ENCODE measurements at regions not wholly inside any gene's neighbourhood (a gene's known extent, or its start where the extent isn't known, plus 50 kb on each side); places are given as distances from the start of the nearest gene placed in this dataset.
A peak's percentile ranks its signal among the peaks of the same experiment; 100 is the strongest.

DNA sequence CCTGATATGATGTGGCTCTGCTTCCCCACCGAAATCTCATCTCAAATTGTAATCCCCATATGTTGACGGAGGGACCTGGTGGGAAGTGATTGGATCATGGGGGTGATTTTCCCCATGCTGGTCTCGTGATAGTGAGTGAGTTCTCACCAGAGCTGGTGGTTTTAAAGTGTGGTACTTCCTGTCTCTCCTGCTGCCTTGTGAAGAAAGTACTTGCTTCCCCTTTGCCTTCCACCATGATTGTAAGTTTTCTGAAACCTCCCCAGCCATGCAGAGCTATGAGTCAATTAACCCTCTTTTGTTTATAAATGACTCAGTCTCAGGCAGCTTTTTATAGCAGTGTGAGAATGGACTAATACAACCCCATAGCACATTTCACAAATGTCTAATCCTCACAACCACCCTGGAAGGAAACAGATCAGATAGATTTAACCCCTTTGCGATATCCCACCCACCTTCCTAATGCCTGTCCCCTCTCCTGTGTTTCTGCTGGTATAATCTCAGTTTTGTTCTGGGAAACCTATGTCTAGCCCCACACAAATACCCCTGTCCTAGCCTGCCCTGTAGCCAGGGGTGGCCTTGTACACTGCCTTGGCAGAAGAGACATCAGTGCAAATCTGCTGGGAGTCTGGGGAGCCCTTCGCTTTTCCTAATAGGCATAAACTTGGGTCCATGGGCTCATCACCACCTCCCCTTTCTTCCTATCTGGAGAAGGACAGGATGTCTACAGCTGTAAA is 157.0 kb upstream of the RAI14 start:
- DNase-seq (ENCODE audit: low read depth, low spot score) (peak; percentile 89), FAIRE-seq (peak; percentile 95)
- H3K4me1 ChIP-seq (ENCODE audit: control insufficient read depth, extremely low read depth, insufficient read depth, low read length) = peaks cover 14% of the 10 kb centered on the region

DNA sequence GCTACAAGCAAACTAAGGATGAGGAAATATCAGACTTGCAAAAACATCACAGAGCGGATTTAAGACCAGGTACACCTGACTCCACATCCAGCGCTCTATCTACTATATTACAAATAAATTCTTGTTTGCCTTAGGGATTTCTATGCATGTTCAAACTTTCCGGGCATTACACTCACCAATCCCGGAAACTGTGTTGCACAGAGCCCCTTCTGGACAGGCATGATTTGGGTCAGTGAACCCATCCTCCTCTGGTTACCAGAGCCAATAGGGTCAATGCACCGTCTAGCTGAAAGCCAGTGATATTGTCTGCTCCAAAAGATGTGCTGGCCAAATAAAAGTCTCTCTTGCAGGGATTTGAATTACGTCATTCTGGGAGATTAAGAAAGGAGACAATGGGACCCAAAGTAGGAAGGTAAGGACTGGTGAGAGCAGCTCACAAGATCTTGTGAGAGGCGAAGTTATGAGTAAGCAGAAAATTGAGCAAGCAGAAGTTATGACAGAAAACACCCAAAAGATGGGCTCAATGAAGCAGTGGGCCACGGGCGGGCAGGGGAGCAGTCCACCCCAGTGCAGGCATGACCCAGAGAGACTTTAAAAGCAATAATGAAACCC is 155.8 kb upstream of the RAI14 start:
- H2AFZ ChIP-seq (ENCODE audit: low read depth, low read length) = no peak overlapping the region
- H3K4me1 ChIP-seq (ENCODE audit: control insufficient read depth, extremely low read depth, insufficient read depth, low read length) = peaks cover 13% of the 10 kb centered on the region
- H3K79me2 ChIP-seq (ENCODE audit: control insufficient read depth, insufficient read depth, low read length) = no peaks in the 10 kb centered on the region
- H3K4me2 ChIP-seq (ENCODE audit: insufficient read depth, low read length) = no peak overlapping the region
- no peak overlapping the region for H3K27ac ChIP-seq (ENCODE audit: insufficient read depth, low read depth, low read length)
- no peak overlapping the region for H3K4me3 ChIP-seq (replicated peaks in 1 of 3; ENCODE audit: insufficient read depth in 1 of 3, low read depth in 1 of 3, low read length in 3 of 3)
- H3K9me3 ChIP-seq (replicated peaks; ENCODE audit: control insufficient read depth, insufficient read depth, low read length) = no peaks in the 10 kb centered on the region
- no peaks in the 10 kb centered on the region for H3K9me1 ChIP-seq (replicated peaks; ENCODE audit: control insufficient read depth, extremely low read depth, insufficient read depth, low read length)
- POLR2A ChIA-PET = no interaction called here
- TF ChIP-seq, protein P1, sequence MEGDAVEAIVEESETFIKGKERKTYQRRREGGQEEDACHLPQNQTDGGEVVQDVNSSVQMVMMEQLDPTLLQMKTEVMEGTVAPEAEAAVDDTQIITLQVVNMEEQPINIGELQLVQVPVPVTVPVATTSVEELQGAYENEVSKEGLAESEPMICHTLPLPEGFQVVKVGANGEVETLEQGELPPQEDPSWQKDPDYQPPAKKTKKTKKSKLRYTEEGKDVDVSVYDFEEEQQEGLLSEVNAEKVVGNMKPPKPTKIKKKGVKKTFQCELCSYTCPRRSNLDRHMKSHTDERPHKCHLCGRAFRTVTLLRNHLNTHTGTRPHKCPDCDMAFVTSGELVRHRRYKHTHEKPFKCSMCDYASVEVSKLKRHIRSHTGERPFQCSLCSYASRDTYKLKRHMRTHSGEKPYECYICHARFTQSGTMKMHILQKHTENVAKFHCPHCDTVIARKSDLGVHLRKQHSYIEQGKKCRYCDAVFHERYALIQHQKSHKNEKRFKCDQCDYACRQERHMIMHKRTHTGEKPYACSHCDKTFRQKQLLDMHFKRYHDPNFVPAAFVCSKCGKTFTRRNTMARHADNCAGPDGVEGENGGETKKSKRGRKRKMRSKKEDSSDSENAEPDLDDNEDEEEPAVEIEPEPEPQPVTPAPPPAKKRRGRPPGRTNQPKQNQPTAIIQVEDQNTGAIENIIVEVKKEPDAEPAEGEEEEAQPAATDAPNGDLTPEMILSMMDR (IDR thresholded peaks at IDR 0.05; ENCODE audit: extremely low read depth in 1 of 2, insufficient read depth in 1 of 2, low read depth in 1 of 2, low read length in 2 of 2) = no peak
- TF ChIP-seq EZH2 (IDR thresholded peaks at IDR 0.05; ENCODE audit: borderline replicate concordance, low read depth, low read length, severe bottlenecking) (no peak), JUN (IDR thresholded peaks at IDR 0.05; ENCODE audit: borderline replicate concordance, insufficient read depth, insufficient read length, low read depth) (no peak), POLR2AphosphoS5 (IDR thresholded peaks at IDR 0.05; ENCODE audit: insufficient read depth, low read depth, low read length) (no peak), FOS (IDR thresholded peaks at IDR 0.05; ENCODE audit: borderline replicate concordance, insufficient read depth, low read length) (no peak), GATA2 (IDR thresholded peaks at IDR 0.05; ENCODE audit: insufficient read depth, insufficient read length, low read depth, low read length) (no peak), MYC (IDR thresholded peaks at IDR 0.05; ENCODE audit: low read depth, low read length) (no peak), POLR2A (IDR thresholded peaks at IDR 0.05; ENCODE audit: low read depth, low read length) (no peak)
- TF ChIP-seq, protein P2, sequence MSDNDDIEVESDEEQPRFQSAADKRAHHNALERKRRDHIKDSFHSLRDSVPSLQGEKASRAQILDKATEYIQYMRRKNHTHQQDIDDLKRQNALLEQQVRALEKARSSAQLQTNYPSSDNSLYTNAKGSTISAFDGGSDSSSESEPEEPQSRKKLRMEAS (IDR thresholded peaks at IDR 0.05; ENCODE audit: insufficient read depth, insufficient read length) = no peak
- no peaks in the 10 kb centered on the region for H3K36me3 ChIP-seq (ENCODE audit: control insufficient read depth in 2 of 2, extremely low read depth in 1 of 2, insufficient read depth in 2 of 2, low read length in 2 of 2)
- no peak for FAIRE-seq
- BruUV-seq (replicated peaks) = no TSS peak
- intact Hi-C loops (cut with micrococcal nuclease) (no loop called here), dilution Hi-C loops (cut with MboI; ENCODE audit: extremely low pct_ligation_motif_present, low sequenced_read_pairs) (no loop called here)
- CTCF ChIA-PET = interaction anchor here (0.8 to 1.4 kb wide), 4 partner anchors 13 to 19 kb away, joined by 3 to 5 read pairs (median 3); no protein-coding TSS in a partner anchor
- no peak for DNase-seq (ENCODE audit: low read depth, low spot score)
- H3K27me3 ChIP-seq (ENCODE audit: control insufficient read depth in 2 of 2, insufficient read depth in 2 of 2, low read length in 2 of 2) = no peaks in the 10 kb centered on the region
- H4K20me1 ChIP-seq (replicated peaks; ENCODE audit: control insufficient read depth, extremely low read depth, insufficient read depth, low read length) = no peaks in the 10 kb centered on the region
- no peak overlapping the region for H3K9ac ChIP-seq (replicated peaks; ENCODE audit: extremely low read depth, insufficient read depth, low read length)

More for the DNA sequence above, 157.0 kb upstream of the RAI14 start:
- H3K4me3 ChIP-seq (replicated peaks in 1 of 3; ENCODE audit: insufficient read depth in 1 of 3, low read depth in 1 of 3, low read length in 3 of 3) = no peak overlapping the region
- dilution Hi-C loops (cut with MboI; ENCODE audit: extremely low pct_ligation_motif_present, low sequenced_read_pairs) = loop anchor here (25.0 kb wide), 1 partner anchor 413 kb away; the partner anchor contains the start of genes BRIX1 and RAD1
- no peaks in the 10 kb centered on the region for H3K9me1 ChIP-seq (replicated peaks; ENCODE audit: control insufficient read depth, extremely low read depth, insufficient read depth, low read length)
- TF ChIP-seq POLR2A (IDR thresholded peaks at IDR 0.05; ENCODE audit: low read depth, low read length) (no peak), JUN (IDR thresholded peaks at IDR 0.05; ENCODE audit: borderline replicate concordance, insufficient read depth, insufficient read length, low read depth) (peak; percentile 72), FOS (IDR thresholded peaks at IDR 0.05; ENCODE audit: borderline replicate concordance, insufficient read depth, low read length) (peak; percentile 88)
- H4K20me1 ChIP-seq (replicated peaks; ENCODE audit: control insufficient read depth, extremely low read depth, insufficient read depth, low read length) = no peaks in the 10 kb centered on the region
- H3K9me3 ChIP-seq (replicated peaks; ENCODE audit: control insufficient read depth, insufficient read depth, low read length) = no peaks in the 10 kb centered on the region
- H3K27ac ChIP-seq (ENCODE audit: insufficient read depth, low read depth, low read length) = peak overlapping the region; percentile 90
- H3K4me2 ChIP-seq (ENCODE audit: insufficient read depth, low read length) = peak overlapping the region; percentile 28
- ChIA-PET POLR2A (interaction anchor here (0.6 kb wide), 1 partner anchor 156 kb away, joined by 5 read pairs; no protein-coding TSS in a partner anchor), CTCF (interaction anchor here (0.6 to 1.6 kb wide), 6 partner anchors 12 to 290 kb away, joined by 3 to 9 read pairs (median 4); partner anchors contain the start of gene RAI14)
- intact Hi-C loops (cut with micrococcal nuclease) = loop anchor here (2.0 kb wide), 1 partner anchor 18 kb away; no protein-coding TSS in a partner anchor
- no peaks in the 10 kb centered on the region for H3K27me3 ChIP-seq (ENCODE audit: control insufficient read depth in 2 of 2, insufficient read depth in 2 of 2, low read length in 2 of 2)
- BruUV-seq (replicated peaks) = no TSS peak
- H3K79me2 ChIP-seq (ENCODE audit: control insufficient read depth, insufficient read depth, low read length) = no peaks in the 10 kb centered on the region
- peak overlapping the region; percentile 97 for H2AFZ ChIP-seq (ENCODE audit: low read depth, low read length)
- peak overlapping the region; percentile 57 for H3K9ac ChIP-seq (replicated peaks; ENCODE audit: extremely low read depth, insufficient read depth, low read length)
- H3K36me3 ChIP-seq (ENCODE audit: control insufficient read depth in 2 of 2, extremely low read depth in 1 of 2, insufficient read depth in 2 of 2, low read length in 2 of 2) = no peaks in the 10 kb centered on the region
